ENCODE measurements at regions not wholly inside any gene's neighbourhood (a gene's known extent, or its start where the extent isn't known, plus 50 kb on each side); places are given as distances from the start of the nearest gene placed in this dataset.

- CTCF ChIA-PET = interaction anchor here (1.0 kb wide), 1 partner anchor 14 kb away, joined by 5 read pairs; no protein-coding TSS in a partner anchor
- POLR2A ChIA-PET = no interaction called here
- no peak for DNase-seq (ENCODE audit: extremely low spot score)
- TF ChIP-seq, protein P1, sequence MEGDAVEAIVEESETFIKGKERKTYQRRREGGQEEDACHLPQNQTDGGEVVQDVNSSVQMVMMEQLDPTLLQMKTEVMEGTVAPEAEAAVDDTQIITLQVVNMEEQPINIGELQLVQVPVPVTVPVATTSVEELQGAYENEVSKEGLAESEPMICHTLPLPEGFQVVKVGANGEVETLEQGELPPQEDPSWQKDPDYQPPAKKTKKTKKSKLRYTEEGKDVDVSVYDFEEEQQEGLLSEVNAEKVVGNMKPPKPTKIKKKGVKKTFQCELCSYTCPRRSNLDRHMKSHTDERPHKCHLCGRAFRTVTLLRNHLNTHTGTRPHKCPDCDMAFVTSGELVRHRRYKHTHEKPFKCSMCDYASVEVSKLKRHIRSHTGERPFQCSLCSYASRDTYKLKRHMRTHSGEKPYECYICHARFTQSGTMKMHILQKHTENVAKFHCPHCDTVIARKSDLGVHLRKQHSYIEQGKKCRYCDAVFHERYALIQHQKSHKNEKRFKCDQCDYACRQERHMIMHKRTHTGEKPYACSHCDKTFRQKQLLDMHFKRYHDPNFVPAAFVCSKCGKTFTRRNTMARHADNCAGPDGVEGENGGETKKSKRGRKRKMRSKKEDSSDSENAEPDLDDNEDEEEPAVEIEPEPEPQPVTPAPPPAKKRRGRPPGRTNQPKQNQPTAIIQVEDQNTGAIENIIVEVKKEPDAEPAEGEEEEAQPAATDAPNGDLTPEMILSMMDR (IDR thresholded peaks at IDR 0.05; ENCODE audit: control extremely low read depth, extremely low read depth, low read depth, missing control alignments) = no peak
Measured at GRCh38 chr9:86828631-86829030, 118.7 kb downstream of the GAS1 start.

- DNase-seq (ENCODE audit: extremely low spot score) = no peak
- CTCF ChIA-PET = no interaction called here
- POLR2A ChIA-PET = no interaction called here
- TF ChIP-seq, protein P1 (IDR thresholded peaks at IDR 0.05; ENCODE audit: control extremely low read depth, extremely low read depth, low read depth, missing control alignments) = no peak
Measured at GRCh38 chr9:86827893-86828292, 119.4 kb downstream of the GAS1 start.

GRCh38 chr9:86825299-86825698, 122.0 kb downstream of the GAS1 start:
- TF ChIP-seq, protein P1 (IDR thresholded peaks at IDR 0.05; ENCODE audit: control extremely low read depth, extremely low read depth, low read depth, missing control alignments) = no peak
- CTCF ChIA-PET = no interaction called here
- no peak for DNase-seq (ENCODE audit: extremely low spot score)
- POLR2A ChIA-PET = no interaction called here

DNA sequence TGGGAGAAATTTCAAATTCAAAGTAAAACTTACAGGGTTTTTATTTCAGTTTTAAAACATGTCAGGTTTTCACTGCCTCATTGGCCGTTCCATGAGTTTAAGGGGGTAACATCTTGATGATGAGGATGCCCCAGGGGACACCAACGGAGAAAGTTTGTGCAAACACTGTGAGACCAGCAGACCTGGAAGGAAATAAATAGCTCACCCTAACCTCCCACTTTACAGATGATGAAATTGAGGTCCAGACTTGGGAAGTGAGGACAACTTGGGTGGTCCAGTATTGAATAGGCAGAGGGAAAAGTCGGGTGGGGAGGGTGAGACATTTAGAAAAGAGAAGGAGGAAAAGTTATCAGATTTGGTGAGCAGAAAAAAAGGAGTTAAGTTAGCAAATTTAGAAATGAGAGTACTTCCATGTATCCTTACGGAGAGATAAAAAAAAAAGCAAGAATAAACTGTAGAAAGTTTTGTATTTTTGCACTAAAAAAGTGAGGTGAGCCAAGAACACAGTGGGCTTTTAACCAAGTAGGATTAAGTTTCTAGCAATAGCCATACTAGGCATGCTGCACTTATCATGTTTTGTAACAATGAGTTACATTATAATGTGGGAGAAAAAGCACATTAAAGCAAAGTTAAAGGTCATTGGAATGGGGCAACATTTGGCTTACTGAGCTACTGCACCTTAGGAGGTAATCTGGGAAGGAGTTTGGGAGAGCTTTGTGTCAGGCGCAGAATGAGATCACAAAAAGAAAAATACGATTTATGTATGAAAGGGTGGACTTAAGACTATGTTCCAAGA, 125.1 kb downstream of the GAS1 start:
- POLR2A ChIA-PET = no interaction called here
- TF ChIP-seq, protein P1 (IDR thresholded peaks at IDR 0.05; ENCODE audit: control extremely low read depth, extremely low read depth, low read depth, missing control alignments) = no peak
- no peak for DNase-seq (ENCODE audit: extremely low spot score)
- CTCF ChIA-PET = no interaction called here

GRCh38 chr9:86821006-86821845, 126.1 kb downstream of the GAS1 start:
- ChIA-PET CTCF (no interaction called here), POLR2A (no interaction called here)
- no peak for DNase-seq (ENCODE audit: extremely low spot score)
- TF ChIP-seq, protein P1 (IDR thresholded peaks at IDR 0.05; ENCODE audit: control extremely low read depth, extremely low read depth, low read depth, missing control alignments) = no peak

DNA sequence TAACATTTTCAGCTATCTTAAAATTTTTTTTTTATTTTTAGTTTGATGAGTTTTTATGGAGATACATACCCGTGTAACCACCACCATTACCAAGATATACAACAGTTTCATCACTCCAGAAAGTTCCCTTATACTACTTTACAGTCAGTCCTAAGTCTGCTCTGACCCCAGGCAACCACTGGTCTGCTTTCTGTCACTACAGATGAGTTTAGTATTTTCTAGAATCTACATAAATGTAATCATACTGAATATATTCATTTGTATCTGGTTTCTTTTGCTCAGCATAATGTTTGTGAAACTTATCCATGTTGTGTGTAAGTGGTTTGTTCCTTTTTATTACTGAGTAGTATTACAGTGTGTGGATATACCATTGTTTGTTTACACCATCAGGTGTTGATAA, 127.8 kb downstream of the GAS1 start:
- POLR2A ChIA-PET = no interaction called here
- CTCF ChIA-PET = no interaction called here
- TF ChIP-seq, protein P1 (IDR thresholded peaks at IDR 0.05; ENCODE audit: control extremely low read depth, extremely low read depth, low read depth, missing control alignments) = no peak
- no peak for DNase-seq (ENCODE audit: extremely low spot score)

All from GM10248 (cell line).